HEK293 (cell line): ENCODE measurements at regions not wholly inside any gene's neighbourhood (a gene's known extent, or its start where the extent isn't known, plus 50 kb on each side); places are given as distances from the start of the nearest gene placed in this dataset.

Experiments
- CTCF ChIA-PET: fragments of 350-600 bp; formaldehyde crosslinking; extraction: SDS; loops from one replicate; lab custom pipeline; 2021; ENCODE audit warnings: antibody characterized with exemption; lab: Yijun Ruan, JAX
- POLR2A ChIA-PET: fragments of 300-600 bp; formaldehyde crosslinking; extraction: SDS; loops from one replicate; lab custom pipeline; 2020; ENCODE audit warnings: antibody characterized with exemption, inconsistent platforms; lab: Yijun Ruan, JAX
- H3K27ac ChIP-seq: fragments of 200-500 bp; sonication (Bioruptor generic); 2 replicates; pipeline ENCODE4 v1.5.1; 2014; ENCODE audit warnings: low read depth, low read length, control low read depth, inconsistent platforms; ENCODE audit errors: extremely low read depth
- H3K36me3 ChIP-seq, 2 experiments: fragments of 200-500 bp in 1 of 2; sonication (Bioruptor generic) in 1 of 2; 1 replicate in 1 of 2; 2 replicates in 1 of 2; pipeline ENCODE4 v1.5.1; 2014 to 2017; ENCODE audit warnings: inconsistent platforms in 2 of 2, low read length in 2 of 2; ENCODE audit not compliant: control insufficient read depth in 2 of 2, insufficient read depth in 1 of 2
- H3K4me1 ChIP-seq: fragments of 200-500 bp; sonication (Bioruptor generic); 2 replicates; pipeline ENCODE4 v1.5.1; 2014; ENCODE audit warnings: mild to moderate bottlenecking, low read length, inconsistent platforms; ENCODE audit not compliant: control insufficient read depth, insufficient read depth
- H3K4me3 ChIP-seq: 2 replicates; pipeline ENCODE4 v1.5.1; 2011; ENCODE audit warnings: low read depth, mild to moderate bottlenecking, control low read depth, low read length, moderate library complexity
- H3K9me3 ChIP-seq: fragments of 200-500 bp; sonication (Bioruptor generic); 2 replicates; pipeline ENCODE4 v1.5.1; 2014; ENCODE audit warnings: low read depth, low read length, inconsistent platforms; ENCODE audit not compliant: control insufficient read depth, insufficient read depth
- BCL6B ChIP-seq: fragments of 450-650 bp; formaldehyde crosslinking; IDR thresholded peaks from 2 replicates; pipeline ENCODE4 v1.5.1; 2017; ENCODE audit warnings: missing biosample characterization, missing genetic modification characterization
- ELK4 ChIP-seq: IDR thresholded peaks from 2 replicates; pipeline ENCODE4 v1.6.1; 2011; ENCODE audit warnings: mild to moderate bottlenecking, low read depth, low read length, borderline replicate concordance
- MZF1 ChIP-seq: fragments of 450-650 bp; formaldehyde crosslinking; IDR thresholded peaks from 2 replicates; pipeline ENCODE4 v1.5.1; 2017; ENCODE audit warnings: missing biosample characterization, missing genetic modification characterization, borderline replicate concordance
- REPIN1 ChIP-seq: fragments of 450-650 bp; formaldehyde crosslinking; IDR thresholded peaks from 2 replicates; pipeline ENCODE4 v1.5.1; 2017; ENCODE audit warnings: missing biosample characterization, missing genetic modification characterization, low read depth
- ZBTB11 ChIP-seq: fragments of 450-650 bp; formaldehyde crosslinking; conservative IDR thresholded peaks from 2 replicates; pipeline ENCODE4 v1.5.1; 2016; ENCODE audit warnings: low read depth, missing biosample characterization, missing genetic modification characterization
- ZNF112 ChIP-seq: fragments of 450-650 bp; formaldehyde crosslinking; IDR thresholded peaks from 2 replicates; pipeline ENCODE4 v1.5.0; 2017; ENCODE audit warnings: missing biosample characterization, missing genetic modification characterization
- ZNF132 ChIP-seq: fragments of 450-650 bp; formaldehyde crosslinking; IDR thresholded peaks from 2 replicates; pipeline ENCODE4 v1.5.1; 2017; ENCODE audit warnings: missing biosample characterization, missing genetic modification characterization, borderline replicate concordance
- ZNF155 ChIP-seq: fragments of 450-650 bp; formaldehyde crosslinking; IDR thresholded peaks from 2 replicates; pipeline ENCODE4 v1.5.1; 2016; ENCODE audit warnings: missing biosample characterization, missing genetic modification characterization
- ZNF184 ChIP-seq: fragments of 450-650 bp; IDR thresholded peaks from 2 replicates; pipeline ENCODE4 v1.5.1; 2018; ENCODE audit warnings: missing biosample characterization, mild to moderate bottlenecking, missing genetic modification characterization
- ZNF221 ChIP-seq: fragments of 450-650 bp; formaldehyde crosslinking; IDR thresholded peaks from 2 replicates; pipeline ENCODE4 v1.5.1; 2017; ENCODE audit warnings: missing biosample characterization, missing genetic modification characterization, borderline replicate concordance
- ZNF266 ChIP-seq: fragments of 450-650 bp; formaldehyde crosslinking; IDR thresholded peaks from 2 replicates; pipeline ENCODE4 v1.5.1; 2016; ENCODE audit warnings: missing biosample characterization, missing genetic modification characterization, low read depth
- ZNF501 ChIP-seq: fragments of 450-650 bp; formaldehyde crosslinking; IDR thresholded peaks from 2 replicates; pipeline ENCODE4 v1.5.1; 2016; ENCODE audit warnings: missing biosample characterization, missing genetic modification characterization
- ZNF670 ChIP-seq: fragments of 450-650 bp; formaldehyde crosslinking; IDR thresholded peaks from 2 replicates; pipeline ENCODE4 v1.5.1; 2016; ENCODE audit warnings: missing biosample characterization, missing genetic modification characterization, low read depth
- ZNF76 ChIP-seq: fragments of 450-650 bp; formaldehyde crosslinking; IDR thresholded peaks from 2 replicates; pipeline ENCODE4; 2016; ENCODE audit warnings: low read depth, missing biosample characterization, missing genetic modification characterization, borderline replicate concordance
- ZNF777 ChIP-seq: fragments of 450-650 bp; formaldehyde crosslinking; IDR thresholded peaks from 2 replicates; pipeline ENCODE4 v1.5.1; 2017; ENCODE audit warnings: missing biosample characterization, missing genetic modification characterization, borderline replicate concordance

- CTCF ChIA-PET: no interaction called here
- H3K9me3 ChIP-seq: no peaks in the 10 kb centered on the region
- no peak overlapping the region for H3K4me3 ChIP-seq
- H3K36me3 ChIP-seq: no peaks in the 10 kb centered on the region
- no peak overlapping the region for H3K27ac ChIP-seq
- no peak for TF ChIP-seq ZNF266 (tag by site-specific recombination)
- no peak for TF ChIP-seq BCL6B (tag by site-specific recombination)
- H3K4me1 ChIP-seq: no peaks in the 10 kb centered on the region
- POLR2A ChIA-PET: no interaction called here
These were observed 198.5 kb upstream of the ITGA4 start for GRCh38 chr2:181258720-181259119.

- POLR2A ChIA-PET: no interaction called here
- H3K4me1 ChIP-seq: no peaks in the 10 kb centered on the region
- CTCF ChIA-PET: no interaction called here
- no peak overlapping the region for H3K27ac ChIP-seq
- H3K9me3 ChIP-seq: no peaks in the 10 kb centered on the region
- H3K36me3 ChIP-seq: no peaks in the 10 kb centered on the region
- TF ChIP-seq ZNF670 (tag by site-specific recombination) (no peak), ZBTB11 (tag by site-specific recombination) (no peak), ZNF221 (tag by site-specific recombination) (no peak), ZNF155 (tag by site-specific recombination) (no peak), ZNF184 (tag by site-specific recombination) (no peak), REPIN1 (no peak), MZF1 (tag by site-specific recombination) (no peak), ZNF132 (tag by site-specific recombination) (no peak), ZNF501 (tag by site-specific recombination) (no peak)
- H3K4me3 ChIP-seq: no peak overlapping the region
These were observed 194.4 kb upstream of the ITGA4 start for GRCh38 chr2:181262782-181263181.

GRCh38 chr2:181264001-181264400 is 193.2 kb upstream of the ITGA4 start:
- POLR2A ChIA-PET: no interaction called here
- no peaks in the 10 kb centered on the region for H3K9me3 ChIP-seq
- H3K27ac ChIP-seq: no peak overlapping the region
- H3K4me3 ChIP-seq: no peak overlapping the region
- CTCF ChIA-PET: interaction anchor here (0.6 kb wide), 1 partner anchor 113 kb away, joined by 3 read pairs; no protein-coding TSS in a partner anchor
- H3K4me1 ChIP-seq: no peaks in the 10 kb centered on the region
- no peak for TF ChIP-seq ZNF777
- TF ChIP-seq ZNF76 (tag by site-specific recombination): no peak
- no peak for TF ChIP-seq ZNF266 (tag by site-specific recombination)
- TF ChIP-seq ELK4: no peak
- no peak for TF ChIP-seq ZNF112 (tag by site-specific recombination)
- H3K36me3 ChIP-seq: no peaks in the 10 kb centered on the region
